H1 (cell line): ENCODE measurements at regions not wholly inside any gene's neighbourhood (a gene's known extent, or its start where the extent isn't known, plus 50 kb on each side); places are given as distances from the start of the nearest gene placed in this dataset.

Experiments used
- CTCF ChIA-PET: fragments of 300-600 bp; sonication (Branson Sonifier 250); formaldehyde crosslinking; loops from one replicate; lab custom pipeline; 2021; ENCODE audit not compliant: partially characterized antibody; lab: Charles Lee
- POLR2A ChIA-PET: fragments of 300-600 bp; sonication (Branson Sonifier 250); formaldehyde crosslinking; loops from one replicate; lab custom pipeline; 2021; ENCODE audit warnings: inconsistent platforms; ENCODE audit not compliant: partially characterized antibody; lab: Charles Lee
- DNase-seq, 2 experiments: peaks; one replicate each; pipeline versions ENCODE4 v3.0.0 to v3.0.0-alpha.2; 2010 to 2022; ENCODE audit warnings: low spot score in 2 of 2, low read depth in 1 of 2, mixed read lengths in 1 of 2
- FAIRE-seq: peaks from 2 replicates; lab custom pipeline; 2011; peaks lifted over from hg19 to GRCh38; lab: Jason Lieb, UNC
- H2AFZ ChIP-seq: 2 replicates; pipeline ENCODE4 v1.8.1; 2012; ENCODE audit warnings: low read length, inconsistent platforms
- H2AK5ac ChIP-seq: 2 replicates; pipeline ENCODE4 v1.6.1; 2013; ENCODE audit warnings: low read depth, low read length
- H2BK120ac ChIP-seq: replicated peaks from 2 replicates; pipeline ENCODE3; 2013; ENCODE audit warnings: low read depth, low read length, inconsistent platforms
- H2BK12ac ChIP-seq: 2 replicates; pipeline ENCODE4 v1.6.1; 2013; ENCODE audit warnings: low read depth, low read length
- H2BK15ac ChIP-seq: 2 replicates; pipeline ENCODE4 v1.6.1; 2013; ENCODE audit warnings: low read length
- H2BK20ac ChIP-seq: 2 replicates; pipeline ENCODE4 v1.6.1; 2013; ENCODE audit warnings: low read length
- H2BK5ac ChIP-seq: 2 replicates; pipeline ENCODE4 v1.6.1; 2013; ENCODE audit warnings: low read depth, low read length
- H3K14ac ChIP-seq: 2 replicates; pipeline ENCODE4 v1.6.1; 2013; ENCODE audit warnings: inconsistent platforms; ENCODE audit not compliant: insufficient read length
- H3K18ac ChIP-seq: 2 replicates; pipeline ENCODE4 v1.6.1; 2013; ENCODE audit warnings: low read length; ENCODE audit errors: extremely low read depth
- H3K23ac ChIP-seq: 2 replicates; pipeline ENCODE4 v1.6.1; 2013; ENCODE audit warnings: inconsistent platforms; ENCODE audit not compliant: insufficient read length
- H3K23me2 ChIP-seq: 2 replicates; pipeline ENCODE4 v1.6.1; 2013; ENCODE audit warnings: low read depth, low read length
- H3K27ac ChIP-seq: 2 replicates; pipeline ENCODE4 v1.6.1; 2011; ENCODE audit warnings: low read depth, low read length, inconsistent platforms
- H3K27me3 ChIP-seq, 4 experiments: replicated peaks in 1 of 4; 1 replicate in 1 of 4; 2 replicates in 3 of 4; pipeline versions ENCODE4 v1.6.1 to v1.8.1; 2011 to 2013; ENCODE audit warnings: low read length in 3 of 4, mild to moderate bottlenecking in 3 of 4, inconsistent platforms in 2 of 4, mixed read lengths in 2 of 4, moderate library complexity in 1 of 4; ENCODE audit not compliant: control insufficient read depth in 3 of 4, insufficient read depth in 3 of 4; ENCODE audit errors: extremely low read depth in 1 of 4
- H3K36me3 ChIP-seq, 4 experiments: 2 replicates each; pipeline versions ENCODE4 v1.6.1 to v1.8.1; 2011 to 2013; ENCODE audit warnings: mild to moderate bottlenecking in 4 of 4, low read length in 3 of 4, moderate library complexity in 2 of 4, control low read depth in 1 of 4, inconsistent platforms in 1 of 4; ENCODE audit not compliant: insufficient read depth in 4 of 4, control insufficient read depth in 2 of 4
- H3K4ac ChIP-seq: replicated peaks from 2 replicates; pipeline ENCODE3; 2013; ENCODE audit warnings: low read length, low read depth, mixed read lengths, inconsistent platforms; ENCODE audit not compliant: insufficient read length
- H3K4me1 ChIP-seq, 4 experiments: replicated peaks in 1 of 4; 1 replicate in 1 of 4; 2 replicates in 3 of 4; pipeline versions ENCODE4 v1.6.1 to v1.8.1; 2011 to 2013; ENCODE audit warnings: low read length in 3 of 4, inconsistent platforms in 2 of 4, mixed read lengths in 1 of 4; ENCODE audit not compliant: insufficient read depth in 4 of 4, control insufficient read depth in 3 of 4
- H3K4me2 ChIP-seq, 2 experiments: 2 replicates each; pipeline versions ENCODE4 v1.6.1 to v1.8.1; 2011 to 2013; ENCODE audit warnings: low read depth in 2 of 2, low read length in 2 of 2, control low read depth in 1 of 2, inconsistent platforms in 1 of 2, mild to moderate bottlenecking in 1 of 2; ENCODE audit not compliant: insufficient read depth in 1 of 2
- H3K4me3 ChIP-seq, 4 experiments: fragments of 200-600, 300-600 bp in 1 of 4; sonication (generic), shearing (Covaris generic), sonication (Bioruptor Twin) in 1 of 4; 2 replicates each; pipeline versions ENCODE4 v1.5.1 to v1.8.1; 2011 to 2016; ENCODE audit warnings: low read length in 4 of 4, low read depth in 3 of 4, control low read depth in 2 of 4, inconsistent platforms in 2 of 4, mild to moderate bottlenecking in 2 of 4, mixed read lengths in 1 of 4, moderate library complexity in 1 of 4; ENCODE audit not compliant: insufficient read depth in 2 of 4; ENCODE audit errors: extremely low read depth in 1 of 4
- H3K56ac ChIP-seq: replicated peaks from 2 replicates; pipeline ENCODE3; 2013; ENCODE audit warnings: low read depth, mild to moderate bottlenecking, mixed read lengths, low read length, inconsistent platforms; ENCODE audit not compliant: insufficient read length
- H3K79me1 ChIP-seq: 2 replicates; pipeline ENCODE4 v1.6.1; 2013; ENCODE audit warnings: low read depth, low read length, control low read depth
- H3K79me2 ChIP-seq, 2 experiments: 2 replicates each; pipeline versions ENCODE4 v1.6.1 to v1.8.1; 2012 to 2013; ENCODE audit warnings: low read length in 2 of 2, mild to moderate bottlenecking in 2 of 2, inconsistent platforms in 1 of 2; ENCODE audit not compliant: insufficient read depth in 2 of 2, control insufficient read depth in 1 of 2
- H3K9ac ChIP-seq, 4 experiments: replicated peaks in 1 of 4; 1 replicate in 1 of 4; 2 replicates in 3 of 4; pipeline versions ENCODE4 v1.6.1 to v1.8.1; 2011 to 2013; ENCODE audit warnings: low read depth in 3 of 4, low read length in 3 of 4, control low read depth in 2 of 4, mild to moderate bottlenecking in 2 of 4, moderate library complexity in 2 of 4, inconsistent platforms in 1 of 4; ENCODE audit errors: extremely low read depth in 1 of 4
- H3K9me3 ChIP-seq, 2 experiments: 2 replicates each; pipeline versions ENCODE4 v1.6.1 to v1.8.1; 2012 to 2013; ENCODE audit warnings: mild to moderate bottlenecking in 2 of 2, moderate library complexity in 2 of 2, control low read depth in 1 of 2, inconsistent platforms in 1 of 2, low read depth in 1 of 2, low read length in 1 of 2, mixed read lengths in 1 of 2; ENCODE audit not compliant: insufficient read depth in 2 of 2
- H4K20me1 ChIP-seq, 2 experiments: replicated peaks in 1 of 2; 2 replicates each; pipeline versions ENCODE3 to v1.8.1; 2011 to 2013; ENCODE audit warnings: inconsistent platforms in 2 of 2, low read length in 2 of 2, mild to moderate bottlenecking in 1 of 2; ENCODE audit not compliant: insufficient read depth in 2 of 2, control insufficient read depth in 1 of 2
- H4K5ac ChIP-seq: 2 replicates; pipeline ENCODE4 v1.6.1; 2013; ENCODE audit warnings: low read length, low read depth, mixed read lengths, inconsistent platforms; ENCODE audit not compliant: insufficient read length
- H4K8ac ChIP-seq: 2 replicates; pipeline ENCODE4 v1.8.0; 2013; ENCODE audit warnings: mild to moderate bottlenecking, moderate library complexity, low read length, inconsistent platforms; ENCODE audit not compliant: insufficient read depth; ENCODE audit errors: extremely low read depth
- H4K91ac ChIP-seq: replicated peaks from 2 replicates; pipeline ENCODE3; 2013; ENCODE audit warnings: low read length, mixed read lengths, inconsistent platforms; ENCODE audit not compliant: insufficient read length
- CBX8 ChIP-seq: fragments of 300-800, 300-1000 bp; sonication (generic); IDR thresholded peaks from 2 replicates; pipeline ENCODE4 v1.7.1; 2016; ENCODE audit warnings: low read depth, low read length, borderline replicate concordance
- MAFK ChIP-seq: IDR thresholded peaks from 2 replicates; pipeline ENCODE4 v1.6.1; 2012; ENCODE audit warnings: low read depth, mild to moderate bottlenecking, improper control_type of control experiment, low read length
- POU5F1 ChIP-seq: IDR thresholded peaks from 2 replicates; pipeline ENCODE4 v1.6.1; 2011; ENCODE audit warnings: low read depth, mild to moderate bottlenecking, low read length, moderate library complexity
- RXRA ChIP-seq: IDR thresholded peaks from 2 replicates; pipeline ENCODE4 v1.6.1; 2011; ENCODE audit warnings: low read depth, mild to moderate bottlenecking, low read length, moderate library complexity; ENCODE audit not compliant: insufficient read depth
- SIN3A ChIP-seq, 2 experiments: IDR thresholded peaks in 1 of 2; conservative IDR thresholded peaks in 1 of 2; 2 replicates each; pipeline ENCODE4 v1.6.1; 2011 to 2012; ENCODE audit warnings: low read length in 2 of 2, improper control_type of control experiment in 1 of 2, low read depth in 1 of 2, mild to moderate bottlenecking in 1 of 2
- SRF ChIP-seq: IDR thresholded peaks from 2 replicates; pipeline ENCODE4 v1.6.1; 2011; ENCODE audit warnings: mild to moderate bottlenecking, low read depth, low read length, moderate library complexity
- WGBS, 2 experiments: shearing (Covaris generic) in 1 of 2; methylation state at CpG; one replicate each; pipeline versions ENCODE4 v1.1.6 to v1.1.7; 2013 to 2015; ENCODE audit warnings: low lambda C conversion rate in 2 of 2, mixed read lengths in 2 of 2, inconsistent platforms in 1 of 2, low coverage in 1 of 2, missing lambda C conversion rate in 1 of 2; ENCODE audit not compliant: insufficient replicate concordance in 2 of 2, insufficient coverage in 1 of 2, insufficient read length in 1 of 2; ENCODE audit errors: extremely low coverage in 1 of 2, missing lambda C conversion rate in 1 of 2; 5-methylcytosine and 5-hydroxymethylcytosine counted together
- TF ChIP-seq, protein P1 (sequence below): IDR thresholded peaks from 2 replicates; pipeline ENCODE4 v1.6.1; 2011; ENCODE audit warnings: low read length, improper control_type of control experiment

DNA sequence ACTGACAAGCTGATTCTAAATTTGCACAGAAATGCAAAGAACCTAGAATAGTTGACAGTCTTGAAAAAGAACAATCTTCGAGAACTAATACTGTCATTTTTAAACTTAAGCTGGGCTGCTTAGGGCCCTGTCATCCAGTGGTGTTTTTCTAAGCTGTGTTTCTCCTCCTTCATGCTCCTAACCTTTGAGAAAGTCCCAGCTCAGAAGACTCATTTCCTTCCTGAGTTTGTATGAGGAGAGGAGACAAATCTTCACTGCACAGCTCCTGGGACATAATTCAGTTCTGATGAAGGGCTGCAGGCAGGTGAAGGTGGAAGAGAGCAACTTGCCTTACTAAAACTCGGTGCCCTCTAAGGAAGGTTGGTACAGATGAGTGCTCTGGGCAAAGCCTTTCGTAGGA lies 109.5 kb upstream of the ANKRD55 start:
- Histone ChIP-seq H3K4ac (no peak overlapping the region), H3K9me3 (0 out of 4 replicates have a peak, but pooled peaks cover 0 to 3% of the 10 kb centered on the region in 2 experiments), H4K91ac (no peak overlapping the region), H3K18ac (no peak overlapping the region), H2BK5ac (no peak overlapping the region), H2AK5ac (no peak overlapping the region), H4K20me1 (no peaks in the 10 kb centered on the region), H2BK15ac (no peak overlapping the region), H3K27me3 (no peaks in the 10 kb centered on the region), H3K23me2 (no peaks in the 10 kb centered on the region), H4K5ac (no peak overlapping the region), H3K4me2 (no peak overlapping the region), H3K4me3 (no peak overlapping the region), H3K56ac (no peak overlapping the region), H3K9ac (no peak overlapping the region), H3K4me1 (no peaks in the 10 kb centered on the region), H2BK20ac (no peak overlapping the region), H3K79me2 (no peaks in the 10 kb centered on the region), H3K14ac (no peak overlapping the region), H3K79me1 (no peaks in the 10 kb centered on the region), H3K27ac (no peak overlapping the region), H3K36me3 (no peaks in the 10 kb centered on the region), H2BK120ac (no peak overlapping the region), H4K8ac (no peak overlapping the region), H2AFZ (no peak overlapping the region; the same call in 1 of the 2 replicates), H3K23ac (no peak overlapping the region), H2BK12ac (no peak overlapping the region)
- CTCF ChIA-PET, result no interaction called here
- WGBS, 2 experiments, result 84% methylated on average over 3 of the region's 3 CpGs; no CpG with 5 or more reads in 1 of the 2 experiments
- DNase-seq (no peak), FAIRE-seq (no peak)
- POLR2A ChIA-PET, result no interaction called here
- TF ChIP-seq, protein P1, sequence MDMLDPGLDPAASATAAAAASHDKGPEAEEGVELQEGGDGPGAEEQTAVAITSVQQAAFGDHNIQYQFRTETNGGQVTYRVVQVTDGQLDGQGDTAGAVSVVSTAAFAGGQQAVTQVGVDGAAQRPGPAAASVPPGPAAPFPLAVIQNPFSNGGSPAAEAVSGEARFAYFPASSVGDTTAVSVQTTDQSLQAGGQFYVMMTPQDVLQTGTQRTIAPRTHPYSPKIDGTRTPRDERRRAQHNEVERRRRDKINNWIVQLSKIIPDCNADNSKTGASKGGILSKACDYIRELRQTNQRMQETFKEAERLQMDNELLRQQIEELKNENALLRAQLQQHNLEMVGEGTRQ, result no peak
- no peak for TF ChIP-seq SRF
- no peak for TF ChIP-seq SIN3A (conservative IDR thresholded peaks at IDR 0.05 in 1 of 2, IDR thresholded peaks at IDR 0.05 in 1 of 2; ENCODE audit: low read depth in 1 of 2, low read length in 2 of 2)
- no peak for TF ChIP-seq RXRA
- no peak for TF ChIP-seq POU5F1
- TF ChIP-seq MAFK, result no peak
- no peak for TF ChIP-seq CBX8
